Bronchial epithelial cell (primary cell): ENCODE measurements at regions not wholly inside any gene's neighbourhood (a gene's known extent, or its start where the extent isn't known, plus 50 kb on each side); places are given as distances from the start of the nearest gene placed in this dataset.

Experiments
- DNase-seq: peaks from one replicate; pipeline ENCODE4 v3.0.0-alpha.2; 2010; ENCODE audit warnings: low read depth
- FAIRE-seq: peaks from 2 replicates; lab custom pipeline; 2011; peaks lifted over from hg19 to GRCh38; lab: Jason Lieb, UNC
- H3K27me3 ChIP-seq: 2 replicates; pipeline ENCODE4 v1.5.1; 2011; ENCODE audit warnings: low read length; ENCODE audit not compliant: control insufficient read depth, insufficient read depth
- H3K36me3 ChIP-seq: 2 replicates; pipeline ENCODE4 v1.5.1; 2011; ENCODE audit warnings: low read length; ENCODE audit not compliant: control insufficient read depth, insufficient read depth
- H3K4me3 ChIP-seq: 2 replicates; pipeline ENCODE4 v1.5.1; 2011; ENCODE audit warnings: mild to moderate bottlenecking, low read depth, low read length, control low read depth
- CTCF ChIP-seq: IDR thresholded peaks from 2 replicates; pipeline ENCODE4 v1.5.1; 2011; ENCODE audit warnings: mild to moderate bottlenecking, moderate library complexity, low read length, control low read depth, inconsistent platforms; ENCODE audit not compliant: insufficient read depth, severe bottlenecking

- DNase-seq (no peak), FAIRE-seq (no peak)
- H3K36me3 ChIP-seq: no peaks in the 10 kb centered on the region
- no peak overlapping the region for H3K4me3 ChIP-seq
- no peaks in the 10 kb centered on the region for H3K27me3 ChIP-seq
- TF ChIP-seq CTCF: no peak
These were observed 62.3 kb upstream of the CDH18 start for GRCh38 chr5:20050262-20050661.

- Histone ChIP-seq H3K36me3 (no peaks in the 10 kb centered on the region), H3K4me3 (no peak overlapping the region), H3K27me3 (no peaks in the 10 kb centered on the region)
- DNase-seq (no peak), FAIRE-seq (no peak)
- TF ChIP-seq CTCF: no peak
These were observed 56.5 kb upstream of the CDH18 start for GRCh38 chr5:20044460-20044859.

GRCh38 chr5:20041326-20042274, 53.6 kb upstream of the CDH18 start:
- H3K27me3 ChIP-seq: no peaks in the 10 kb centered on the region
- no peak overlapping the region for H3K4me3 ChIP-seq
- H3K36me3 ChIP-seq: no peaks in the 10 kb centered on the region
- no peak for FAIRE-seq
- DNase-seq: no peak
- TF ChIP-seq CTCF: no peak

GRCh38 chr5:20040901-20041300, 52.9 kb upstream of the CDH18 start:
- H3K36me3 ChIP-seq: no peaks in the 10 kb centered on the region
- H3K27me3 ChIP-seq: no peaks in the 10 kb centered on the region
- no peak overlapping the region for H3K4me3 ChIP-seq
- no peak for FAIRE-seq
- TF ChIP-seq CTCF: no peak
- DNase-seq: no peak
